Body of pancreas (tissue), 4 donors: ENCODE measurements at regions not wholly inside any gene's neighbourhood (a gene's known extent, or its start where the extent isn't known, plus 50 kb on each side); places are given as distances from the start of the nearest gene placed in this dataset.

Experiments
- CTCF ChIP-seq, 7 experiments: fragments of 450-650 bp in 4 of 7; fragments of 200-600 bp in 3 of 7; sonication (generic) in 3 of 7; IDR thresholded peaks; one replicate each; pipeline ENCODE4 v1.5.1; 2016 to 2019; ENCODE audit warnings: antibody characterized with exemption in 7 of 7
- POLR2A ChIP-seq, 3 donors: fragments of 450-650 bp; IDR thresholded peaks; one replicate each; pipeline ENCODE4 v1.6.1; 2016; ENCODE audit warnings: antibody characterized with exemption in 3 of 3, mild to moderate bottlenecking in 2 of 3

GRCh38 chr15:34501131-34501530 is 63.5 kb upstream of the GOLGA8A start:
- TF ChIP-seq CTCF (IDR thresholded peaks at IDR 0.05) (no peak), POLR2A (IDR thresholded peaks at IDR 0.05) (no peak)
